ENCODE measurements at regions not wholly inside any gene's neighbourhood (a gene's known extent, or its start where the extent isn't known, plus 50 kb on each side); places are given as distances from the start of the nearest gene placed in this dataset.
"Not testable (repeated sequence)": the region's sequence is repeated elsewhere in the genome, so short reads cannot be mapped to it uniquely, and the experiment has no call there.

- not testable (repeated sequence) for H3K4me3 ChIP-seq (ENCODE audit: low read depth, low read length); H3K27me3 ChIP-seq (ENCODE audit: control insufficient read depth, insufficient read depth, low read length); H3K4me1 ChIP-seq (ENCODE audit: control insufficient read depth, insufficient read depth, low read length, poor library complexity, severe bottlenecking); H3K27ac ChIP-seq (ENCODE audit: insufficient read depth, low read length, poor library complexity, severe bottlenecking); H3K36me3 Mint-ChIP-seq; H3K27ac Mint-ChIP-seq; H3K27me3 Mint-ChIP-seq; H3K9me3 ChIP-seq (ENCODE audit: control insufficient read depth in 2 of 2, low read length in 2 of 2); ATAC-seq (ENCODE audit: low read depth in 2 of 2); DNase-seq; H3K4me1 Mint-ChIP-seq; H3K9me3 Mint-ChIP-seq; H3K36me3 ChIP-seq (ENCODE audit: control insufficient read depth, insufficient read depth, low read length); H3K4me3 Mint-ChIP-seq
Measured at GRCh38 chrX:79026742-79027141, 81.6 kb downstream of the P2RY10 start.

GRCh38 chrX:79035421-79035820 lies 90.2 kb downstream of the P2RY10 start:
- no peaks in the 10 kb centered on the region for H3K27me3 ChIP-seq (ENCODE audit: control insufficient read depth, insufficient read depth, low read length)
- DNase-seq (no peak), ATAC-seq (ENCODE audit: low read depth in 2 of 2) (no peak)
- no peaks in the 10 kb centered on the region for H3K27me3 Mint-ChIP-seq
- no peaks in the 10 kb centered on the region for H3K36me3 ChIP-seq (ENCODE audit: control insufficient read depth, insufficient read depth, low read length)
- H3K4me1 Mint-ChIP-seq, result peaks cover 4 to 36% (median 21%) of the 10 kb centered on the region in 4 donors
- no peak overlapping the region for H3K27ac Mint-ChIP-seq
- no peak overlapping the region for H3K4me3 Mint-ChIP-seq
- H3K9me3 Mint-ChIP-seq, result peaks cover 0 to 7% (median 0%) of the 10 kb centered on the region in 7 donors
- no peaks in the 10 kb centered on the region for H3K9me3 ChIP-seq (ENCODE audit: control insufficient read depth in 2 of 2, low read length in 2 of 2)
- peaks cover 3% of the 10 kb centered on the region for H3K4me1 ChIP-seq (ENCODE audit: control insufficient read depth, insufficient read depth, low read length, poor library complexity, severe bottlenecking)
- H3K36me3 Mint-ChIP-seq, result no peaks in the 10 kb centered on the region
- no peak overlapping the region for H3K27ac ChIP-seq (ENCODE audit: insufficient read depth, low read length, poor library complexity, severe bottlenecking)
- no peak overlapping the region for H3K4me3 ChIP-seq (ENCODE audit: low read depth, low read length)

- no peak overlapping the region for H3K27ac ChIP-seq (ENCODE audit: insufficient read depth, low read length, poor library complexity, severe bottlenecking)
- ATAC-seq (ENCODE audit: low read depth in 2 of 2), result no peak
- no peak for DNase-seq
- no peaks in the 10 kb centered on the region for H3K27me3 ChIP-seq (ENCODE audit: control insufficient read depth, insufficient read depth, low read length)
- Mint-ChIP-seq H3K27me3 (no peaks in the 10 kb centered on the region), H3K36me3 (no peaks in the 10 kb centered on the region), H3K4me1 (peaks cover 4 to 36% (median 21%) of the 10 kb centered on the region in 4 donors), H3K4me3 (no peak overlapping the region), H3K9me3 (peaks cover 0 to 7% (median 0%) of the 10 kb centered on the region in 7 donors), H3K27ac (no peak overlapping the region)
- no peaks in the 10 kb centered on the region for H3K36me3 ChIP-seq (ENCODE audit: control insufficient read depth, insufficient read depth, low read length)
- no peak overlapping the region for H3K4me3 ChIP-seq (ENCODE audit: low read depth, low read length)
- peaks cover 3% of the 10 kb centered on the region for H3K4me1 ChIP-seq (ENCODE audit: control insufficient read depth, insufficient read depth, low read length, poor library complexity, severe bottlenecking)
- no peaks in the 10 kb centered on the region for H3K9me3 ChIP-seq (ENCODE audit: control insufficient read depth in 2 of 2, low read length in 2 of 2)
Measured at GRCh38 chrX:79036157-79036880, 91.1 kb downstream of the P2RY10 start.

- H3K27me3 ChIP-seq (ENCODE audit: control insufficient read depth, insufficient read depth, low read length), result no peaks in the 10 kb centered on the region
- H3K27me3 Mint-ChIP-seq, result no peaks in the 10 kb centered on the region
- no peak overlapping the region for H3K27ac Mint-ChIP-seq
- no peak overlapping the region for H3K4me3 ChIP-seq (ENCODE audit: low read depth, low read length)
- H3K9me3 ChIP-seq (ENCODE audit: control insufficient read depth in 2 of 2, low read length in 2 of 2), result peaks cover 0 to 5% of the 10 kb centered on the region in 2 experiments
- H3K36me3 ChIP-seq (ENCODE audit: control insufficient read depth, insufficient read depth, low read length), result no peaks in the 10 kb centered on the region
- ATAC-seq (ENCODE audit: low read depth in 2 of 2) (no peak), DNase-seq (no peak)
- H3K36me3 Mint-ChIP-seq, result no peaks in the 10 kb centered on the region
- H3K4me1 Mint-ChIP-seq, result peaks cover 0 to 6% (median 4%) of the 10 kb centered on the region in 4 donors
- peaks cover 0 to 11% (median 3%) of the 10 kb centered on the region in 7 donors for H3K9me3 Mint-ChIP-seq
- no peak overlapping the region for H3K4me3 Mint-ChIP-seq
- H3K4me1 ChIP-seq (ENCODE audit: control insufficient read depth, insufficient read depth, low read length, poor library complexity, severe bottlenecking), result no peaks in the 10 kb centered on the region
- H3K27ac ChIP-seq (ENCODE audit: insufficient read depth, low read length, poor library complexity, severe bottlenecking), result no peak overlapping the region
Measured at GRCh38 chrX:79065696-79066095, 78.8 kb upstream of the GPR174 start.

GRCh38 chrX:79078114-79078513 lies 66.4 kb upstream of the GPR174 start:
- DNase-seq (no peak), ATAC-seq (ENCODE audit: low read depth in 2 of 2) (no peak)
- Mint-ChIP-seq H3K27me3 (no peaks in the 10 kb centered on the region), H3K9me3 (peaks cover 0 to 1% (median 0%) of the 10 kb centered on the region in 7 donors), H3K36me3 (no peaks in the 10 kb centered on the region), H3K27ac (peak overlapping the region; percentile 6 to 62 (median 13)), H3K4me1 (peaks cover 7 to 30% (median 16%) of the 10 kb centered on the region in 4 donors), H3K4me3 (peak overlapping the region in 3 of 4 donors; percentile 50 to 59 (median 59))
- Histone ChIP-seq H3K36me3 (ENCODE audit: control insufficient read depth, insufficient read depth, low read length) (no peaks in the 10 kb centered on the region), H3K9me3 (ENCODE audit: control insufficient read depth in 2 of 2, low read length in 2 of 2) (no peaks in the 10 kb centered on the region), H3K27ac (ENCODE audit: insufficient read depth, low read length, poor library complexity, severe bottlenecking) (no peak overlapping the region), H3K4me3 (ENCODE audit: low read depth, low read length) (peak overlapping the region; percentile 51), H3K4me1 (ENCODE audit: control insufficient read depth, insufficient read depth, low read length, poor library complexity, severe bottlenecking) (peaks cover 5% of the 10 kb centered on the region), H3K27me3 (ENCODE audit: control insufficient read depth, insufficient read depth, low read length) (no peaks in the 10 kb centered on the region)

GRCh38 chrX:79079477-79079876 lies 65.0 kb upstream of the GPR174 start:
- Mint-ChIP-seq H3K4me1 (peaks cover 11 to 34% (median 19%) of the 10 kb centered on the region in 4 donors), H3K27ac (peak overlapping the region in 1 of 3 donors; percentile 27), H3K36me3 (no peaks in the 10 kb centered on the region), H3K27me3 (no peaks in the 10 kb centered on the region), H3K9me3 (peaks cover 0 to 1% (median 0%) of the 10 kb centered on the region in 7 donors), H3K4me3 (no peak overlapping the region)
- H3K27me3 ChIP-seq (ENCODE audit: control insufficient read depth, insufficient read depth, low read length), result no peaks in the 10 kb centered on the region
- peak overlapping the region; percentile 33 for H3K27ac ChIP-seq (ENCODE audit: insufficient read depth, low read length, poor library complexity, severe bottlenecking)
- ATAC-seq (ENCODE audit: low read depth in 2 of 2) (no peak), DNase-seq (no peak)
- peak overlapping the region; percentile 37 for H3K4me3 ChIP-seq (ENCODE audit: low read depth, low read length)
- no peaks in the 10 kb centered on the region for H3K36me3 ChIP-seq (ENCODE audit: control insufficient read depth, insufficient read depth, low read length)
- H3K9me3 ChIP-seq (ENCODE audit: control insufficient read depth in 2 of 2, low read length in 2 of 2), result no peaks in the 10 kb centered on the region
- peaks cover 5% of the 10 kb centered on the region for H3K4me1 ChIP-seq (ENCODE audit: control insufficient read depth, insufficient read depth, low read length, poor library complexity, severe bottlenecking)

GRCh38 chrX:79080141-79080540 lies 64.3 kb upstream of the GPR174 start:
- no peak for DNase-seq
- no peak overlapping the region for H3K27ac ChIP-seq (ENCODE audit: insufficient read depth, low read length, poor library complexity, severe bottlenecking)
- peak overlapping the region; percentile 37 for H3K4me3 ChIP-seq (ENCODE audit: low read depth, low read length)
- peak overlapping the region in 1 of 4 donors; percentile 9 for H3K4me3 Mint-ChIP-seq
- H3K9me3 Mint-ChIP-seq, result peaks cover 0 to 1% (median 0%) of the 10 kb centered on the region in 7 donors
- no peaks in the 10 kb centered on the region for H3K36me3 Mint-ChIP-seq
- no peaks in the 10 kb centered on the region for H3K9me3 ChIP-seq (ENCODE audit: control insufficient read depth in 2 of 2, low read length in 2 of 2)
- no peaks in the 10 kb centered on the region for H3K36me3 ChIP-seq (ENCODE audit: control insufficient read depth, insufficient read depth, low read length)
- no peak for ATAC-seq (ENCODE audit: low read depth in 2 of 2)
- peak overlapping the region in 2 of 3 donors; percentile 27 to 29 for H3K27ac Mint-ChIP-seq
- peaks cover 5% of the 10 kb centered on the region for H3K4me1 ChIP-seq (ENCODE audit: control insufficient read depth, insufficient read depth, low read length, poor library complexity, severe bottlenecking)
- H3K4me1 Mint-ChIP-seq, result peaks cover 11 to 39% (median 21%) of the 10 kb centered on the region in 4 donors
- H3K27me3 Mint-ChIP-seq, result no peaks in the 10 kb centered on the region
- no peaks in the 10 kb centered on the region for H3K27me3 ChIP-seq (ENCODE audit: control insufficient read depth, insufficient read depth, low read length)

Data from CD4-positive, CD25-positive, alpha-beta regulatory T cell (primary cell).